ENCODE measurements at regions not wholly inside any gene's neighbourhood (a gene's known extent, or its start where the extent isn't known, plus 50 kb on each side); places are given as distances from the start of the nearest gene placed in this dataset.
A peak's percentile ranks its signal among the peaks of the same experiment; 100 is the strongest.

- H3K27me3 Mint-ChIP-seq (ENCODE audit: insufficient read depth, low read depth, poor library complexity): peaks cover 29% of the 10 kb centered on the region
- peaks cover 27% of the 10 kb centered on the region for H3K4me1 ChIP-seq (ENCODE audit: insufficient read depth)
- H3K27ac ChIP-seq (ENCODE audit: low read depth): peak overlapping the region; percentile 61; the same call in 1 of the 2 replicates
- peak overlapping the region; percentile 93 for H3K27ac Mint-ChIP-seq
- H4K20me1 ChIP-seq (replicated peaks; ENCODE audit: insufficient read depth): no peaks in the 10 kb centered on the region
- peak overlapping the region; percentile 76 for H3K4me2 ChIP-seq
- H3F3A ChIP-seq (replicated peaks; ENCODE audit: low read depth): no peaks in the 10 kb centered on the region; the same call in 1 of the 2 replicates
- H2AFZ ChIP-seq: no peak overlapping the region
- H3K27me3 ChIP-seq (ENCODE audit: insufficient read depth): no peaks in the 10 kb centered on the region
- TF ChIP-seq EZH2phosphoT487 (IDR thresholded peaks at IDR 0.05; ENCODE audit: unreplicated experiment): no peak
- no peak for TF ChIP-seq ETS1 (IDR thresholded peaks at IDR 0.05)
- TF ChIP-seq ZNF331 (CRISPR knock-in tag; IDR thresholded peaks at IDR 0.05; ENCODE audit: low read depth): no peak
- 0 out of 3 replicates have a peak, but pooled peaks cover 2% of the 10 kb centered on the region for H3K9me3 Mint-ChIP-seq
- H3K36me3 ChIP-seq (ENCODE audit: insufficient read depth): no peaks in the 10 kb centered on the region
- peak overlapping the region; percentile 98 for H3K4me3 Mint-ChIP-seq
- no peak for DNase-seq (ENCODE audit: low spot score)
- H3K4me1 Mint-ChIP-seq: peaks cover 41% of the 10 kb centered on the region
- H3K79me2 ChIP-seq (replicated peaks; ENCODE audit: insufficient read depth): peaks cover 66% of the 10 kb centered on the region
- H3K36me3 Mint-ChIP-seq (ENCODE audit: low read depth): peaks cover 46% of the 10 kb centered on the region; the same call in 2 of the 3 replicates
- H3K9me2 ChIP-seq (ENCODE audit: insufficient read depth): no peaks in the 10 kb centered on the region
- peak overlapping the region; percentile 85 for H3K4me3 ChIP-seq
- no peak for ATAC-seq
Measured at GRCh38 chr6:27140999-27141528, 106.4 kb upstream of the PRSS16 start.

- H3K4me1 Mint-ChIP-seq: peaks cover 36% of the 10 kb centered on the region
- DNase-seq (ENCODE audit: low spot score) (no peak), ATAC-seq (no peak)
- H3K36me3 Mint-ChIP-seq (ENCODE audit: low read depth): peaks cover 46% of the 10 kb centered on the region; the same call in 2 of the 3 replicates
- no peaks in the 10 kb centered on the region; the same call in 1 of the 2 replicates for H3F3A ChIP-seq (replicated peaks; ENCODE audit: low read depth)
- no peaks in the 10 kb centered on the region for H3K27me3 ChIP-seq (ENCODE audit: insufficient read depth)
- H3K36me3 ChIP-seq (ENCODE audit: insufficient read depth): no peaks in the 10 kb centered on the region
- H2AFZ ChIP-seq: no peak overlapping the region
- no peaks in the 10 kb centered on the region for H3K9me2 ChIP-seq (ENCODE audit: insufficient read depth)
- no peaks in the 10 kb centered on the region for H4K20me1 ChIP-seq (replicated peaks; ENCODE audit: insufficient read depth)
- peak overlapping the region; percentile 76 for H3K4me2 ChIP-seq
- H3K4me3 ChIP-seq: peak overlapping the region; percentile 85
- H3K4me3 Mint-ChIP-seq: peak overlapping the region; percentile 98
- peaks cover 69% of the 10 kb centered on the region for H3K79me2 ChIP-seq (replicated peaks; ENCODE audit: insufficient read depth)
- peaks cover 29% of the 10 kb centered on the region for H3K27me3 Mint-ChIP-seq (ENCODE audit: insufficient read depth, low read depth, poor library complexity)
- peak overlapping the region; percentile 45; the same call in 1 of the 2 replicates for H3K27ac Mint-ChIP-seq
- H3K4me1 ChIP-seq (ENCODE audit: insufficient read depth): peaks cover 22% of the 10 kb centered on the region
- H3K27ac ChIP-seq (ENCODE audit: low read depth): peak overlapping the region; percentile 61; the same call in 1 of the 2 replicates
- H3K9me3 Mint-ChIP-seq: 0 out of 3 replicates have a peak, but pooled peaks cover 2% of the 10 kb centered on the region
- no peak for TF ChIP-seq CTCF (conservative IDR thresholded peaks at IDR 0.05; ENCODE audit: low read depth in 2 of 2)
- no peak for TF ChIP-seq NANOG (IDR thresholded peaks at IDR 0.05; ENCODE audit: borderline replicate concordance)
- no peak for TF ChIP-seq ZNF331 (CRISPR knock-in tag; IDR thresholded peaks at IDR 0.05; ENCODE audit: low read depth)
- TF ChIP-seq ZNF462 (CRISPR knock-in tag; IDR thresholded peaks at IDR 0.05): no peak
- no peak for TF ChIP-seq POLR2AphosphoS5 (IDR thresholded peaks at IDR 0.05; ENCODE audit: low read depth)
- TF ChIP-seq ETS1 (IDR thresholded peaks at IDR 0.05): no peak
- no peak for TF ChIP-seq JUNB (IDR thresholded peaks at IDR 0.05; ENCODE audit: unreplicated experiment)
- TF ChIP-seq STAT1 (IDR thresholded peaks at IDR 0.05; ENCODE audit: unreplicated experiment): no peak
Measured at GRCh38 chr6:27141529-27142015, 105.9 kb upstream of the PRSS16 start.
